ENCODE measurements at regions not wholly inside any gene's neighbourhood (a gene's known extent, or its start where the extent isn't known, plus 50 kb on each side); places are given as distances from the start of the nearest gene placed in this dataset.

DNA sequence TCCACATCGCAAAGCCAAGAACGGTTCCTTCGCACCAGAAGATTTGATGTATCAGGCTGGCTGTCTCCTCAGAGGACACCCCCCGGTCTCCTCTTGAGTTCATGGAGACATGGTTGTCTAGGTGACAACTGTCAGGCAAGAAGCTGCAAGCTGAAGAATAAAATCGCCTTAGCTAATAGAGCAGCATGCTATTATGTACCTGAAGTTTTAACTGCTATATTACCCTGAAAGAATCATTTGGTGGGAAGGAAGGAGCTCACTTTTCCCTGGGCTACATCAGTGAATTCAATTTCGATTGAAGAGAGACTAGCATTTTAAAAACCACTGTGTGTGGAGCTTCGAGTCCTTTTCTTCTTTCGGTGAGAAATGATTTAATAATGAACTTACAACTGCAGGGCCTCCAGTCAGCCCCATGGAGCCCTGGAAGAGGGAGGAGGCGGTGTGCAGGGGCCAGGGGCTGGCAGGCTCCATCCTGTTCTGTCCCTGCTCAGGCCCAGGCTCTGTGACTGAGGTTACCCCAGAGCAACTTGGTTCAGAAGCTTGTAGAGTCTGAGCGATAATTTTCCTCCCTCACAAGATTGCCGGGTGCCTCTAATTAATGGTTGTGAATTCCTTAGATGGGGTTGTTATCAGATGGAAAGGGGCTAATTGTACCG lies 191.3 kb downstream of the MID1IP1 start:
- no peak for DNase-seq

DNA sequence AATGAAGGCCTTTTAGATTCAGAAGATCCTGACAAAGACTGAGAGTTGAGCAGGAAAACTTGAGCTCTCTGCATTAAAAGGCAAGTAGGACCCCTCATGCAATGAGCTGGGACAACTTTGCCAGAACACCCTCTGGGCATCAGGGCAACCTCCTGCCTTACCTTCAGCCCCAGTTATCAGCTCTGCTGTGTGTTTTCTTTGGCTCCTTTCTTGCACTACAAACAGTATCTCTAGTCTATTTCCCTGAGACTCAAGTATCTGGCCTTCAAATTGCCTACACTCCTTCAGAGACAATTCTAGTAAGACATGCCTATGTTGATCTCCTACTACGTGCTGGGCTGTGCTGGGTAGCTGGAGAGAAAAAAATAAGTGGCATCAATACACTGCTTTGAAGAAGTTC lies 192.2 kb downstream of the MID1IP1 start:
- DNase-seq: no peak

DNA sequence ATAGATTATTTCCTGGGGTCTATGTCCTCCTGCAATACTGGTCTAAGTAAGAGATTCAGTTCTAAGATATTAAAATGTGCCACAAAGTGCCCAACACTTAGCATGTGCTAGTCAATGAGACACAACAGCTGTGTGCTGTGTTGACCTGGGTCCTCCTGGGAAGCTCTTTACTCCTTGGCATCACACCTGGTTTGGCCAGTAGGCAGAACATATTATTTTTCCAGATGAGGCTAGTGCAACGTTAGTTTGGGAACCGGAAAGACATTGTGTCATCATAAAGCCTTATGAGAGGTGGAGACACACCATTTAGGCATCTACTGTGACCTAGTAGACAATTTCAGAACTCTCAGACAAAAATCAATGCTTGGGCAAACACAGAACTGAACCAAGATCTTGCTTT lies 197.8 kb downstream of the MID1IP1 start:
- no peak for DNase-seq

GRCh38 chrX:38999967-39000745 lies 198.9 kb downstream of the MID1IP1 start:
- DNase-seq: no peak

DNA sequence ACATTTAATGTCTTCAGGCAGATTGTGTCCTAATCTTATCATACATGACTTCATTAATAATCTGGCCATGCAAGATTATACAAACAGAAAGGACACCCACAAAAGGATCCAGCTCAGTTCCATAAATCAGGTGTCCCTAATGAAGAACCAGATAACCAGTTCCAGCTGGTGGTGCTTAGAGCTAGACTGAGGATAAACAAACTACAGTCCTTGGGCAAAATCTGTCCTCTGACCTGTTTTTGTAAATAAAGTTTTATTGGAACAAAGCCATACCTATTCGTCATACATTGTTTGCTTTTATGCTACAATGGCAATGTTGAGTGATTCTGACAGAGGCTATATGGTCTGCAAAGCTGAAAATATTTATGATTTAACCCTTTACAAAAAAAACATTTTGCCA lies 199.5 kb downstream of the MID1IP1 start:
- no peak for DNase-seq

- no peak for DNase-seq
These were observed 201.2 kb downstream of the MID1IP1 start for GRCh38 chrX:39002466-39002865.

DNA sequence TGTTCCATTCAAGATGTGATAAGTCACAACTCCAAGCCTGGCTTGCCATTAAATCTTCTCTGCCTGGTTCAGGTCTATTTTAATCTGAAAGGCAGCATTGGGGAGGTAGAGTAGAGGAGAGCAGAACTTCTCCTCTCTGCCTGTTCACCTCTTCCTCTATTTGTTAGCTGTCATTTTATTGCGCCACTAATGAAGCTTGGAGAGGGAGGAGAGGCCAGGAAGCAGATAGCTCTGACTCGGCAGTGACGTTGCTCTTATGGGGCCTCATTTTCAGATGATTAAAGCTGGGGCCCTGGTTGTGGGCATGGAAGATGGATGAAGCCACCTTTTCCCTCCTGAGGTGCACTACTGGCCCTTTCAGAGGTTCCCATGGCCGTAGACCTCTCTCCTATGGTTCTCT lies 207.3 kb downstream of the MID1IP1 start:
- DNase-seq: no peak

GRCh38 chrX:39011454-39012221 lies 210.4 kb downstream of the MID1IP1 start:
- no peak for DNase-seq

DNA sequence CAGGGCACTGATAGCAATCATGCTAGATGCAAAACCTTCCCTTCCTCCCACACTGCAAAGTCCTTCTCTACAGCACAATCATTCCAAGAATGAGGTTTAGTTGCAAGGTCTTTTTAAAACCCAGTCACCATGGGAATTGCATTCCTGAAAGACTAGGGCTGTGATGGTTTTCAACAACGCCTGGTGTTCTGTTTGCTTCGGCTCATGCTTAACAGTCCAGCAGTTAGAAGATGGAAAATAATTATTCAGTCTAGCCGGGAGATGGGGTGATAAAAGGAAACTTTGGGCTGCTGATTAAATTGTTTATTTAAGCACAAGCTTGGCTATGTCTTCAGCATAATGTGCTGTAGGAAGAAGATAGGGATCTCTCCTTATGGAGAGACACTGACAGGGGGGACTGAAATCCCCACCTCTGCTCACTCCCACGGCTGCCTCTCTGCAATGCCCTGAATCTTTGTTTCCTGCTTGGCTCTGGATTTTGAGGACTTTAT lies 211.4 kb downstream of the MID1IP1 start:
- DNase-seq: no peak

DNA sequence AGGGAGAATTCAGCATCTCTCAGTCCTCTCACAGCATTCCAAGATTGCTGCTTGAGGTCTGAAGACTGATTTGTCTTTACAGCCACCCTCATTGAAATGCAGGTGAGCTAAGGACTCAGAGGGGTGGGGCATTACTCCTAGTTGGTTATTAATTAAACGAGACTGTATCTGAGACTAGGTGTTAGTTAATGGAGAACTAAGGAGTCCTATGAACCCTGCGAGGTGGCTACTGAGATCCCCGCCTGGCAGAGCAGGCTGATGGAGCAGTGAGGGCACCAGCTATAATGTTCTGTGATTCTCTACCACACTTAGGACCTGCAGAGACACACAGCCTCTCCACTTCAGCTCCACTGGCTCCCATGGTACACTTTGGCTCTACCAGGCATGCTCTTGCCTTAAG lies 215.3 kb downstream of the MID1IP1 start:
- DNase-seq: no peak

DNA sequence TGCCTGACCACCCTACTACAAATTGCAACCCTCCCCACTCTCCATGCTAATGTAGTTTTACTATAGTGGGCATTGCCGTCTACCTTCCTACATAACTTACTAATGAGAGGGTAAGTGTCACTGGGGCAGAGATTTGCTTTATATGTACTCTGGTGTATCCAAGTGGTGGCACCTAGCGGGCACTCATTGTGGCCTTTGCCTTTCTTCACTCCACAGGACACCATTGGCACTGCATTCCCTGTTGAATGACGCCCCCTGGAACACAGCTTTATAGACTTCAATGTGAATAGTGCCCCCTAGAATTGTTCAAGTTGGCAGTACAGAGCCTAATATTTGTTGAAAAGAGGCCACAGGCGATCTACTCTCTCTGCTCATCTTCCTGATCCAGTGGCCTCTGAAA lies 215.8 kb downstream of the MID1IP1 start:
- no peak for DNase-seq

- DNase-seq: no peak
These were observed 216.5 kb downstream of the MID1IP1 start for GRCh38 chrX:39017716-39018115.

- no peak for DNase-seq
These were observed 217.3 kb downstream of the MID1IP1 start for GRCh38 chrX:39018541-39018940.

DNA sequence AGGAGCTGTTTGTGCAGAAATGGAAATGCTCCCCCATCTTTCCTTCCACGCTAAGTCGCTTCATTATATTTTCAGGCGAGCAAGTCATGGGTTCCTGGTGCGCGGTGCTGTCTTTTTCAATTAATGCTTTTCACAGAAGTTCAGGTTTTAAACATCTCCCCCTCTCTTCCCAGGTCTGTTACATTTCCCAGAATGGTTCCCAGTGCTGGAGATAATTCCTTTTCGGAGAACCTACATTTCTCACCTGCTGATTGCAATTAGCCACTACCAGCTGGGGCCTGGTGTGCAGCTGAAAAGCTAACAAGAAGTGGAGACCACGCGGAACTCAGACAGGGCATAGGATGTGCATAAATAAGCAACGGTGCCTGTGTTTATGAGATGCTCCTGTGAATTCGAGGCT lies 217.8 kb downstream of the MID1IP1 start:
- DNase-seq: no peak

GRCh38 chrX:39020051-39020669 lies 218.9 kb downstream of the MID1IP1 start:
- no peak for DNase-seq

- no peak for DNase-seq
These were observed 220.8 kb downstream of the MID1IP1 start for GRCh38 chrX:39022106-39022505.

DNA sequence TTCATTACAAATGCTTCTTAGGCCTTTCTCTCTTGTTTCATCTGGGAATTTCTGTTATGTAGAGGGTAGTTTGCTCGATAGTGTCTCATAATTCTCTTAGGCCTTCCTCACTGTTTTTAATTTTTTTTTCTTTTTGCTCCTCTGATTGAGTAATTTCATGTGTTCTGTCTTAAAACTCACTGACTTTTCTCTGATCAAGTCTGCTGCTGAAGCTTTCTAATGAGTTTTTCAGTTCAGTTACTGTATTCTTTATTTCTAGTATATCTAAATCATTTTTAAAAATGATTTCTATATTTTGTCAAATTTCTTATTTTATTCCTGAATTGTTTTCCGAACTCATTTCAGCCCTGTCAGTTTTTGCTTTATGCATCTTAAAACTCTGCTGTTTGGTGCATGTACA lies 228.0 kb downstream of the MID1IP1 start:
- no peak for DNase-seq

DNA sequence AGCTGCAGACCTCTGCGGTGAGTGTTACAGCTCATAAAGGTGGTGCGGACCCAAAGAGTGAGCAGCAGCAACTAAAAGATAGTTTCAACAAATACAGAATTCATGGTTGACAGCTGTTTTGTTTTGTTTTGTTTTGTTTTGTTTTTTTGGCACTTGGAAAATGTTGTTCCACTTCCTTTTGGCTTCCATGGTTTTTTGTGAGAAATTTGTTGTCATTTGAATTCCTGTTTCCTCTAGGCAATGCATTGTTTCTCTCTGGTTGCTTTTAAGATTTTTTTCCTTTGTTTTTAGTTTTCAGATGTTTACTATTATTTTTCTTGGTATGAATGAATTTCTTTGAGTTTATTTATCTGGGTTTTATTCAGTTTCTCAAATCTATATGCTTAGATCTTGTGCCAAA lies 229.4 kb downstream of the MID1IP1 start:
- DNase-seq: no peak

- DNase-seq: no peak
These were observed 238.6 kb downstream of the MID1IP1 start for GRCh38 chrX:39039890-39040289.

- no peak for DNase-seq
These were observed 242.7 kb downstream of the MID1IP1 start for GRCh38 chrX:39043838-39044550.

DNA sequence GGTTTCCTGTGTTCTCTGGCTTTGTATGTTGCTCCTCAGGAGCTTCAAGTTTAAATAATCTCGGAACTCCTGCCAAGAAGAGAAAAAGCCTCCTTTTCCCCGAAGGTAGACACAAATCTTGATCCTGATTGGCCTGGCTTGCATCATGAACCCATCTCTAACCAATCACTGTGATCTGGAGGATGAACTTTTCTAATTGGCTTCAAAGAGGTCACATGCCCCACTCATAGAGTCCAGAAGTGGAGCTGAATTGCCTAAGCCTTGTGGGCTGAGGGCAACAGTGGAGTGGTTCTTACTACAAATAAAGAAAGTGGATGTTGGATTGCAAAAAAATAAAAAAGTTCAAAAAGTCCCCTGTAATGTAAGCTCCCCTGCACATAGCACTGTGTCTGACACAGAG lies 245.9 kb downstream of the MID1IP1 start:
- no peak for DNase-seq

DNA sequence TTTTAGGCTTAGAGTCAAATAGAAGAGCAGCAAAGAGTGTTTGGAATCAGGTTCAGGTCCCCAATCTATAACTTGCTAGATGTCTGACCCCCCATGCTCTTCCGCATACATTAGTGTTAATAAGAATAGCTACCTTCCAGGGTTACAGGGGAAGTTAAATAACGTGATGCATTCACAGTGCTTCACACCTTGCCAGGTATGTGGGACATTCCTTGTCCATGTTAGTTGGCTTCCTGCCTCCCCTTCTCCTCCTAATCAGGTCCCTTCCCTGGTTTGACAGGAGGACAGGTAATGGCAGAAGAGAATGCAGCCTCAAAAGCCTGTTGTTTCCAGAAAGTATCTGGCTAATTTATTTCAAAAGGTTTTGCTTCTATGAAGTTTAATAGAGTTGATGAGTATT lies 248.7 kb downstream of the MID1IP1 start:
- DNase-seq: no peak

DNA sequence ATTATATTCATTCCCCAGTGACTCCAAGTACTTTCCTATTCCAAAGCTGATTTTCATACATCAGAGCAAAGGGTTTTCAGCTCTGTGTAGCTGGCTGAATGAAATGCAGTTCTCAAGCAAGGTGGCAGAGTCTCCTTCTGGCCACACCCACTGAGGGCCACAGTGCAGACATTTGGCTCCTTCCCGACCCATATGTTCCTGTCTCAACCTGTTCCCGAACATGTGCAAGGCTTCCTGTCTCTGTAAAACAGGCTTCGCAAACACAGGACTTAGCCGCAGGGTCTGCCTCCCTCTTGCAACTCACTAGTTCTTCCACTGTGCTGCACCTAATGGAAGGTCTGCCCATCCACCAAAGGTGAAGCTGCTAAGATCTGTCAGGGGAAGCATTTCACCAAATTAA lies 249.2 kb downstream of the MID1IP1 start:
- DNase-seq: no peak
